NOMO-1 treated with dmso at 0.1 percent for 144 hours (cell line): ENCODE measurements at regions not wholly inside any gene's neighbourhood (a gene's known extent, or its start where the extent isn't known, plus 50 kb on each side); places are given as distances from the start of the nearest gene placed in this dataset.
"Not testable (repeated sequence)": the region's sequence is repeated elsewhere in the genome, so short reads cannot be mapped to it uniquely, and the experiment has no call there.

ENCODE experiments used
- DNase-seq: peaks from one replicate; lab custom pipeline; 2025; ENCODE audit not compliant: unreplicated experiment; lab: John Stamatoyannopoulos, UW

GRCh38 chr13:82636119-82636518 is 1246.2 kb downstream of the SLITRK1 start:
- DNase-seq, result peak; percentile 29

GRCh38 chr13:82634946-82635345 is 1247.3 kb downstream of the SLITRK1 start:
- no peak for DNase-seq

GRCh38 chr13:82627183-82627582 is 1255.1 kb downstream of the SLITRK1 start:
- DNase-seq, result no peak

- DNase-seq, result no peak
These were observed 1256.6 kb downstream of the SLITRK1 start for GRCh38 chr13:82625717-82626116.

GRCh38 chr13:82615043-82615442 is 1267.2 kb downstream of the SLITRK1 start:
- no peak for DNase-seq

- DNase-seq, result no peak
These were observed 1268.2 kb downstream of the SLITRK1 start for GRCh38 chr13:82614086-82614485.

- DNase-seq, result no peak
These were observed 1276.3 kb downstream of the SLITRK1 start for GRCh38 chr13:82606008-82606407.

GRCh38 chr13:82597747-82598146 is 1284.5 kb downstream of the SLITRK1 start:
- DNase-seq, result no peak

GRCh38 chr13:82593239-82593638 is 1289.0 kb downstream of the SLITRK1 start:
- DNase-seq, result no peak

GRCh38 chr13:82571653-82572052 is 1310.6 kb downstream of the SLITRK1 start:
- DNase-seq, result no peak

GRCh38 chr13:82569581-82569980 is 1312.7 kb downstream of the SLITRK1 start:
- no peak for DNase-seq

- no peak for DNase-seq
These were observed 1315.4 kb downstream of the SLITRK1 start for GRCh38 chr13:82566864-82567263.

GRCh38 chr13:82565201-82565600 is 1317.1 kb downstream of the SLITRK1 start:
- DNase-seq, result no peak

GRCh38 chr13:82560889-82561288 is 1321.4 kb downstream of the SLITRK1 start:
- DNase-seq, result no peak

GRCh38 chr13:82522872-82523271 is 1359.4 kb downstream of the SLITRK1 start:
- DNase-seq, result no peak

GRCh38 chr13:82506805-82507414 is 1375.4 kb downstream of the SLITRK1 start:
- no peak for DNase-seq

- DNase-seq, result no peak
These were observed 1380.4 kb downstream of the SLITRK1 start for GRCh38 chr13:82501834-82502233.

- no peak for DNase-seq
These were observed 1401.9 kb downstream of the SLITRK1 start for GRCh38 chr13:82480415-82480814.

- DNase-seq, result no peak
These were observed 1404.8 kb downstream of the SLITRK1 start for GRCh38 chr13:82477436-82477835.

- DNase-seq, result no peak
These were observed 1414.6 kb downstream of the SLITRK1 start for GRCh38 chr13:82467626-82468025.

GRCh38 chr13:82459575-82459974 is 1422.7 kb downstream of the SLITRK1 start:
- not testable (repeated sequence) for DNase-seq

GRCh38 chr13:82458169-82458568 is 1424.1 kb downstream of the SLITRK1 start:
- DNase-seq, result no peak

- DNase-seq, result not testable (repeated sequence)
These were observed 1424.7 kb downstream of the SLITRK1 start for GRCh38 chr13:82457548-82457947.
